Breast epithelium (tissue), 3 donors: ENCODE measurements at regions not wholly inside any gene's neighbourhood (a gene's known extent, or its start where the extent isn't known, plus 50 kb on each side); places are given as distances from the start of the nearest gene placed in this dataset.

ENCODE experiments used
- CTCF ChIP-seq, 3 donors: fragments of 450-650 bp; IDR thresholded peaks; one replicate each; pipeline ENCODE4 v1.5.1; 2016 to 2017; ENCODE audit warnings: antibody characterized with exemption in 3 of 3, mild to moderate bottlenecking in 3 of 3, moderate library complexity in 3 of 3
- POLR2A ChIP-seq: fragments of 450-650 bp; IDR thresholded peaks from one replicate; pipeline ENCODE4 v1.6.1; 2016; ENCODE audit warnings: antibody characterized with exemption, mild to moderate bottlenecking, moderate library complexity

DNA sequence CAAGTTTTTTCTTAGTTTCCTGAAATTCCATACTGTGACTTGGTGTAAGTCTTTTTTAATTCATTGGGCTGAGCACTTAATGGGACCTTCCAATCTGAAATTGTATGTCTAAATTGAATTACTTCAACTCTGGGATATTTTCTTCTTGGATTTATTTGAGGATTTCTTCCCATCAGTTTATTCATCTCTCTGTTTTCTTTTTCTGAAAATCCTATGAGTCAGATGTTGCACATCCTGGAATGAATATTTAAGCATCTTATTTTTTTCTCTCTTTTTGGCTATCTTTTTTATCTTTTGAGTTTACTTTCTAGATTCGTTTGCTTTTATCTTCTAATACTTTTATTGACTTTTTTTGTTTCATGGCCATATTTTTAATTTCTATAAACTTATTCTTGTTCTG, 55.4 kb upstream of the ACYP2 start:
- TF ChIP-seq CTCF (IDR thresholded peaks at IDR 0.05) (no peak), POLR2A (no peak)
